ENCODE measurements at regions not wholly inside any gene's neighbourhood (a gene's known extent, or its start where the extent isn't known, plus 50 kb on each side); places are given as distances from the start of the nearest gene placed in this dataset.

- no peak for DNase-seq (ENCODE audit: low read depth)
Observed at GRCh38 chr12:3959799-3960560, 86.8 kb upstream of the PARP11 start.

GRCh38 chr12:3958534-3958933 lies 85.3 kb upstream of the PARP11 start:
- DNase-seq (ENCODE audit: low read depth) = no peak

- no peak for DNase-seq (ENCODE audit: low read depth)
Observed at GRCh38 chr12:3951380-3952135, 78.4 kb upstream of the PARP11 start.

GRCh38 chr12:3950714-3951320 lies 77.6 kb upstream of the PARP11 start:
- DNase-seq (ENCODE audit: low read depth) = no peak

- no peak for DNase-seq (ENCODE audit: low read depth)
Observed at GRCh38 chr12:3947781-3948180, 74.6 kb upstream of the PARP11 start.

- DNase-seq (ENCODE audit: low read depth) = no peak
Observed at GRCh38 chr12:3945671-3946070, 72.5 kb upstream of the PARP11 start.

GRCh38 chr12:3944620-3945019 lies 71.4 kb upstream of the PARP11 start:
- DNase-seq (ENCODE audit: low read depth) = no peak

GRCh38 chr12:3938042-3938544 lies 64.9 kb upstream of the PARP11 start:
- no peak for DNase-seq (ENCODE audit: low read depth)

- no peak for DNase-seq (ENCODE audit: low read depth)
Observed at GRCh38 chr12:3935078-3935477, 61.9 kb upstream of the PARP11 start.

- no peak for DNase-seq (ENCODE audit: low read depth)
Observed at GRCh38 chr12:3933819-3934192, 60.6 kb upstream of the PARP11 start.

- no peak for DNase-seq (ENCODE audit: low read depth)
Observed at GRCh38 chr12:3933074-3933818, 60.0 kb upstream of the PARP11 start.

GRCh38 chr12:3931776-3932175 lies 58.6 kb upstream of the PARP11 start:
- no peak for DNase-seq (ENCODE audit: low read depth)

GRCh38 chr12:3931206-3931605 lies 58.0 kb upstream of the PARP11 start:
- DNase-seq (ENCODE audit: low read depth) = no peak

- no peak for DNase-seq (ENCODE audit: low read depth)
Observed at GRCh38 chr12:3929875-3930615, 56.8 kb upstream of the PARP11 start.

- DNase-seq (ENCODE audit: low read depth) = no peak
Observed at GRCh38 chr12:3928538-3929184, 55.5 kb upstream of the PARP11 start.

- DNase-seq (ENCODE audit: low read depth) = no peak
Observed at GRCh38 chr12:3925621-3926020, 52.4 kb upstream of the PARP11 start.

GRCh38 chr12:3924761-3925160 lies 51.6 kb upstream of the PARP11 start:
- no peak for DNase-seq (ENCODE audit: low read depth)

GRCh38 chr12:3923021-3923420 lies 49.8 kb upstream of the PARP11 start:
- DNase-seq (ENCODE audit: low read depth) = no peak

Measured in stimulated activated CD8-positive, alpha-beta memory T cell treated with anti-CD3 and anti-CD28 coated beads, Interleukin-15, amount 100 ng/mL, for 1 hour (primary cell).